OCI-LY7 (cell line): ENCODE measurements at regions not wholly inside any gene's neighbourhood (a gene's known extent, or its start where the extent isn't known, plus 50 kb on each side); places are given as distances from the start of the nearest gene placed in this dataset.

ENCODE experiments used
- CTCF ChIP-seq: fragments of 200-600 bp; sonication (generic); conservative IDR thresholded peaks from 2 replicates; pipeline ENCODE4 v1.5.1; 2014; ENCODE audit warnings: mild to moderate bottlenecking, antibody characterized with exemption, low read length, moderate library complexity, mixed read lengths
- EZH2phosphoT487 ChIP-seq: fragments of 200-600 bp; sonication (generic); IDR thresholded peaks from 2 replicates; pipeline ENCODE4 v1.6.1; 2018; ENCODE audit warnings: low read depth, borderline replicate concordance, mild to moderate bottlenecking, mixed run types, antibody characterized with exemption, low read length, moderate library complexity, mixed read lengths

- TF ChIP-seq CTCF (no peak), EZH2phosphoT487 (no peak)
Observed at GRCh38 chr11:101354801-101355200, 225.2 kb upstream of the PGR start.
